ENCODE measurements at regions not wholly inside any gene's neighbourhood (a gene's known extent, or its start where the extent isn't known, plus 50 kb on each side); places are given as distances from the start of the nearest gene placed in this dataset.

- H3K9ac ChIP-seq (ENCODE audit: low read length in 3 of 3), result no peak overlapping the region
- H3K4me3 ChIP-seq (ENCODE audit: low read length in 3 of 3), result no peak overlapping the region
- H3K27ac ChIP-seq (ENCODE audit: low read depth in 2 of 2, low read length in 2 of 2), result no peak overlapping the region
- peaks cover 0 to 5% (median 5%) of the 10 kb centered on the region in 3 donors for H3K4me1 ChIP-seq (ENCODE audit: control insufficient read depth in 2 of 3, insufficient read depth in 2 of 3, low read depth in 1 of 3, low read length in 3 of 3)
- FAIRE-seq (no peak), DNase-seq (no peak)
- H3K36me3 ChIP-seq (ENCODE audit: control insufficient read depth in 2 of 3, insufficient read depth in 3 of 3, low read length in 3 of 3), result no peaks in the 10 kb centered on the region
- TF ChIP-seq CTCF (IDR thresholded peaks at IDR 0.05; ENCODE audit: borderline replicate concordance, extremely low read depth, insufficient read depth), result no peak
- no peaks in the 10 kb centered on the region for H3K27me3 ChIP-seq (ENCODE audit: control insufficient read depth, insufficient read depth, low read length)
- intact Hi-C loops (cut with DNase I), result no loop called here
- no peaks in the 10 kb centered on the region for H3K9me3 ChIP-seq (ENCODE audit: control insufficient read depth in 2 of 3, insufficient read depth in 1 of 3, low read length in 3 of 3)
These were observed 151.5 kb upstream of the PHACTR3 start for GRCh38 chr20:59452856-59453255.

- H3K4me3 ChIP-seq (ENCODE audit: low read length in 3 of 3), result no peak overlapping the region
- no peak overlapping the region for H3K27ac ChIP-seq (ENCODE audit: low read depth in 2 of 2, low read length in 2 of 2)
- no peak for TF ChIP-seq CTCF (IDR thresholded peaks at IDR 0.05; ENCODE audit: borderline replicate concordance, extremely low read depth, insufficient read depth)
- intact Hi-C loops (cut with DNase I), result no loop called here
- no peaks in the 10 kb centered on the region for H3K27me3 ChIP-seq (ENCODE audit: control insufficient read depth, insufficient read depth, low read length)
- H3K9ac ChIP-seq (ENCODE audit: low read length in 3 of 3), result no peak overlapping the region
- no peaks in the 10 kb centered on the region for H3K36me3 ChIP-seq (ENCODE audit: control insufficient read depth in 2 of 3, insufficient read depth in 3 of 3, low read length in 3 of 3)
- no peak for FAIRE-seq
- no peaks in the 10 kb centered on the region for H3K9me3 ChIP-seq (ENCODE audit: control insufficient read depth in 2 of 3, insufficient read depth in 1 of 3, low read length in 3 of 3)
- H3K4me1 ChIP-seq (ENCODE audit: control insufficient read depth in 2 of 3, insufficient read depth in 2 of 3, low read depth in 1 of 3, low read length in 3 of 3), result peaks cover 0 to 5% (median 5%) of the 10 kb centered on the region in 3 donors
- peak in 1 of 5 donors; percentile 43 for DNase-seq
These were observed 150.4 kb upstream of the PHACTR3 start for GRCh38 chr20:59453759-59454560.

- H3K27ac ChIP-seq (ENCODE audit: low read depth in 2 of 2, low read length in 2 of 2), result no peak overlapping the region
- no peaks in the 10 kb centered on the region for H3K36me3 ChIP-seq (ENCODE audit: control insufficient read depth in 2 of 3, insufficient read depth in 3 of 3, low read length in 3 of 3)
- peak; percentile 72 for TF ChIP-seq CTCF (IDR thresholded peaks at IDR 0.05; ENCODE audit: borderline replicate concordance, extremely low read depth, insufficient read depth)
- peaks cover 0 to 5% (median 5%) of the 10 kb centered on the region in 3 donors for H3K4me1 ChIP-seq (ENCODE audit: control insufficient read depth in 2 of 3, insufficient read depth in 2 of 3, low read depth in 1 of 3, low read length in 3 of 3)
- H3K27me3 ChIP-seq (ENCODE audit: control insufficient read depth, insufficient read depth, low read length), result no peaks in the 10 kb centered on the region
- H3K9me3 ChIP-seq (ENCODE audit: control insufficient read depth in 2 of 3, insufficient read depth in 1 of 3, low read length in 3 of 3), result peaks cover 0 to 2% (median 0%) of the 10 kb centered on the region in 3 donors
- intact Hi-C loops (cut with DNase I), result no loop called here
- FAIRE-seq, result no peak
- peak in 3 of 5 donors; percentile 38 to 66 (median 66) for DNase-seq
- H3K9ac ChIP-seq (ENCODE audit: low read length in 3 of 3), result peak overlapping the region in 1 of 3 donors; percentile 22
- H3K4me3 ChIP-seq (ENCODE audit: low read length in 3 of 3), result no peak overlapping the region
These were observed 148.7 kb upstream of the PHACTR3 start for GRCh38 chr20:59455402-59456341.
